Aorta (tissue), 5 donors: ENCODE measurements at regions not wholly inside any gene's neighbourhood (a gene's known extent, or its start where the extent isn't known, plus 50 kb on each side); places are given as distances from the start of the nearest gene placed in this dataset.

Source experiments
- ATAC-seq: fragments of 200-7000 bp; cut with Tn5 transposase; one replicate; pipeline ENCODE4 v1.9.1; 2022; ENCODE audit warnings: moderate library complexity; ENCODE audit not compliant: low FRiP score
- DNase-seq, 2 donors: peaks; one replicate each; pipeline ENCODE4 v3.0.0-alpha.2; 2020
- H3K27ac ChIP-seq, 2 donors: one replicate each; pipeline ENCODE4 v1.5.1; 2013; ENCODE audit warnings: low read length in 2 of 2, mild to moderate bottlenecking in 2 of 2, moderate library complexity in 2 of 2, control low read depth in 1 of 2, inconsistent platforms in 1 of 2, low read depth in 1 of 2
- H3K27me3 ChIP-seq, 2 donors: one replicate each; pipeline ENCODE4 v1.6.1; 2013; ENCODE audit warnings: control low read depth in 1 of 2, low read length in 1 of 2, mild to moderate bottlenecking in 1 of 2, moderate library complexity in 1 of 2; ENCODE audit not compliant: insufficient read depth in 2 of 2, control insufficient read depth in 1 of 2
- H3K36me3 ChIP-seq, 2 donors: one replicate each; pipeline ENCODE4 v1.6.1; 2013; ENCODE audit warnings: control low read depth in 1 of 2, low read length in 1 of 2, mild to moderate bottlenecking in 1 of 2; ENCODE audit not compliant: insufficient read depth in 2 of 2, control insufficient read depth in 1 of 2
- H3K4me1 ChIP-seq, 2 donors: one replicate each; pipeline ENCODE4 v1.6.1; 2013; ENCODE audit warnings: low read length in 2 of 2, control low read depth in 1 of 2, mild to moderate bottlenecking in 1 of 2, moderate library complexity in 1 of 2; ENCODE audit not compliant: insufficient read depth in 2 of 2, control insufficient read depth in 1 of 2
- H3K4me3 ChIP-seq, 2 donors: one replicate each; pipeline ENCODE4 v1.5.1; 2013; ENCODE audit warnings: low read length in 2 of 2, control low read depth in 1 of 2, mild to moderate bottlenecking in 1 of 2
- H3K9me3 ChIP-seq: one replicate; pipeline ENCODE4 v1.6.1; 2013; ENCODE audit warnings: mild to moderate bottlenecking, low read length; ENCODE audit not compliant: control insufficient read depth
- WGBS, 2 donors: extraction: QIAGEN DNeasy Blood & Tissue Kit; methylation state at CpG; one replicate each; pipeline ENCODE4 v1.1.7; 2013; 5-methylcytosine and 5-hydroxymethylcytosine counted together
- intact Hi-C, 2 donors: fragments of 100-400 bp; cut with DNase I; formaldehyde crosslinking; loops; one replicate each; pipeline versions ENCODE4 v1.14.2 to v1.15.0; 2022
- donor health status: healthy with polysubstance abuse.
- donor health status: Bipolar disorder and iron deficiency.
- donor health status: DM: no; HTN: no; CAD: no.
- donor health status: DM: no; HTN: no; CAD: no.
- donor health status: DM: yes; HTN: yes; CAD: no.

- ATAC-seq (no peak), DNase-seq (no peak)
- Histone ChIP-seq H3K27ac (no peak overlapping the region), H3K4me1 (no peaks in the 10 kb centered on the region), H3K27me3 (no peaks in the 10 kb centered on the region), H3K9me3 (no peaks in the 10 kb centered on the region), H3K36me3 (no peaks in the 10 kb centered on the region), H3K4me3 (no peak overlapping the region)
- 70 to 74% methylated on average over 2 of the region's 2 CpGs for WGBS, 2 donors
- intact Hi-C loops = no loop called here
Observed at GRCh38 chr4:63169836-63170235, 1239.4 kb downstream of the TECRL start.

- WGBS, 2 donors = 42 to 59% methylated on average over 1 of the region's 1 CpG
Observed at GRCh38 chr4:63155561-63155960, 1253.7 kb downstream of the TECRL start.

GRCh38 chr4:63123441-63123840 lies 1285.8 kb downstream of the TECRL start:
- DNase-seq = no peak
- ATAC-seq = no peak
- Histone ChIP-seq H3K27me3 (no peaks in the 10 kb centered on the region), H3K4me3 (no peak overlapping the region), H3K4me1 (no peaks in the 10 kb centered on the region), H3K36me3 (no peaks in the 10 kb centered on the region), H3K9me3 (no peaks in the 10 kb centered on the region), H3K27ac (no peak overlapping the region)
- intact Hi-C loops = no loop called here
- 92 to 93% methylated on average over 5 of the region's 5 CpGs for WGBS, 2 donors

More at GRCh38 chr4:63155561-63155960, 1253.7 kb downstream of the TECRL start:
- no peak for DNase-seq
- H3K36me3 ChIP-seq = no peaks in the 10 kb centered on the region
- H3K4me1 ChIP-seq = no peaks in the 10 kb centered on the region
- H3K27ac ChIP-seq = no peak overlapping the region
- intact Hi-C loops = no loop called here
- H3K27me3 ChIP-seq = no peaks in the 10 kb centered on the region
- no peak overlapping the region for H3K4me3 ChIP-seq
- H3K9me3 ChIP-seq = peaks cover 2% of the 10 kb centered on the region
- no peak for ATAC-seq

GRCh38 chr4:63122955-63123354 lies 1286.3 kb downstream of the TECRL start:
- no peaks in the 10 kb centered on the region for H3K36me3 ChIP-seq

GRCh38 chr4:63106600-63106999 lies 1302.7 kb downstream of the TECRL start:
- 66 to 81% methylated on average over 3 of the region's 3 CpGs for WGBS, 2 donors
- DNase-seq (no peak), ATAC-seq (no peak)
- intact Hi-C loops = no loop called here
- Histone ChIP-seq H3K27me3 (no peaks in the 10 kb centered on the region), H3K4me1 (no peaks in the 10 kb centered on the region), H3K9me3 (no peaks in the 10 kb centered on the region), H3K4me3 (no peak overlapping the region), H3K27ac (no peak overlapping the region), H3K36me3 (no peaks in the 10 kb centered on the region)

More at GRCh38 chr4:63122955-63123354, 1286.3 kb downstream of the TECRL start:
- Histone ChIP-seq H3K9me3 (no peaks in the 10 kb centered on the region), H3K27me3 (no peaks in the 10 kb centered on the region), H3K27ac (no peak overlapping the region), H3K4me1 (no peaks in the 10 kb centered on the region), H3K4me3 (no peak overlapping the region)
- ATAC-seq (no peak), DNase-seq (no peak)
- WGBS, 2 donors = 90 to 100% methylated on average over 2 of the region's 2 CpGs
- intact Hi-C loops = no loop called here

GRCh38 chr4:63105839-63106238 lies 1303.4 kb downstream of the TECRL start:
- no peak overlapping the region for H3K4me3 ChIP-seq
- no peaks in the 10 kb centered on the region for H3K27me3 ChIP-seq
- DNase-seq = no peak
- no peak overlapping the region for H3K27ac ChIP-seq
- intact Hi-C loops = no loop called here
- H3K9me3 ChIP-seq = no peaks in the 10 kb centered on the region
- ATAC-seq = no peak
- no peaks in the 10 kb centered on the region for H3K4me1 ChIP-seq
- no peaks in the 10 kb centered on the region for H3K36me3 ChIP-seq

- H3K9me3 ChIP-seq = no peaks in the 10 kb centered on the region
- no peak overlapping the region for H3K4me3 ChIP-seq
- no peaks in the 10 kb centered on the region for H3K27me3 ChIP-seq
- DNase-seq = no peak
- intact Hi-C loops = no loop called here
- 76 to 85% methylated on average over 1 of the region's 1 CpG for WGBS, 2 donors
- H3K36me3 ChIP-seq = no peaks in the 10 kb centered on the region
- ATAC-seq = no peak
- H3K27ac ChIP-seq = no peak overlapping the region
- H3K4me1 ChIP-seq = no peaks in the 10 kb centered on the region
Observed at GRCh38 chr4:63090641-63091040, 1318.6 kb downstream of the TECRL start.

GRCh38 chr4:63085091-63085490 lies 1324.2 kb downstream of the TECRL start:
- intact Hi-C loops = no loop called here
- WGBS, 2 donors = 79% methylated on average over 1 of the region's 1 CpG
- DNase-seq (no peak), ATAC-seq (no peak)
- Histone ChIP-seq H3K4me3 (no peak overlapping the region), H3K4me1 (no peaks in the 10 kb centered on the region), H3K27ac (no peak overlapping the region), H3K9me3 (peaks cover 5% of the 10 kb centered on the region), H3K27me3 (no peaks in the 10 kb centered on the region), H3K36me3 (no peaks in the 10 kb centered on the region)

GRCh38 chr4:63080934-63081333 lies 1328.3 kb downstream of the TECRL start:
- no peaks in the 10 kb centered on the region for H3K36me3 ChIP-seq
- peaks cover 0 to 2% of the 10 kb centered on the region in 2 donors for H3K27me3 ChIP-seq
- no peaks in the 10 kb centered on the region for H3K4me1 ChIP-seq
- no peak for ATAC-seq
- H3K4me3 ChIP-seq = no peak overlapping the region
- WGBS, 2 donors = 16 to 29% methylated on average over 1 of the region's 1 CpG
- peaks cover 5% of the 10 kb centered on the region for H3K9me3 ChIP-seq
- no peak overlapping the region for H3K27ac ChIP-seq
- intact Hi-C loops = no loop called here
- DNase-seq = no peak
